ENCODE measurements at regions not wholly inside any gene's neighbourhood (a gene's known extent, or its start where the extent isn't known, plus 50 kb on each side); places are given as distances from the start of the nearest gene placed in this dataset.
A peak's percentile ranks its signal among the peaks of the same experiment; 100 is the strongest.

- ChIA-PET CTCF (no interaction called here), POLR2A (no interaction called here)
- Histone ChIP-seq H3K4me1 (ENCODE audit: control extremely low read depth in 1 of 4, control insufficient read depth in 4 of 4, insufficient read depth in 4 of 4, low read length in 3 of 4) (no peaks in the 10 kb centered on the region), H3K27me3 (replicated peaks in 2 of 5; ENCODE audit: control insufficient read depth in 4 of 5, insufficient read depth in 5 of 5, low read length in 4 of 5) (no peaks in the 10 kb centered on the region), H3K4me3 (ENCODE audit: control insufficient read depth in 1 of 7, extremely low read depth in 1 of 7, insufficient read depth in 4 of 7, low read depth in 2 of 7, low read length in 6 of 7) (no peak overlapping the region), H3K27ac (ENCODE audit: insufficient read depth in 1 of 2, low read depth in 1 of 2, low read length in 2 of 2, poor library complexity in 1 of 2, severe bottlenecking in 2 of 2) (no peak overlapping the region), H3K36me3 (ENCODE audit: control insufficient read depth in 4 of 4, insufficient read depth in 4 of 4, low read length in 3 of 4) (no peaks in the 10 kb centered on the region), H3K9me3 (ENCODE audit: control extremely low read depth in 1 of 5, control insufficient read depth in 4 of 5, insufficient read depth in 2 of 5, low read depth in 1 of 5, low read length in 4 of 5) (peaks cover 0 to 1% (median 0%) of the 10 kb centered on the region in 5 experiments)
- 100% methylated on average over 1 of the region's 2 CpGs for WGBS (ENCODE audit: insufficient coverage)
- DNase-seq: no peak
Observed at GRCh38 chr18:66742832-66743231, 138.9 kb upstream of the CDH19 start.

- 100% methylated on average over 1 of the region's 1 CpG for WGBS (ENCODE audit: insufficient coverage)
- no peaks in the 10 kb centered on the region for H3K36me3 ChIP-seq (ENCODE audit: control insufficient read depth in 4 of 4, insufficient read depth in 4 of 4, low read length in 3 of 4)
Observed at GRCh38 chr18:66735933-66736332, 132.0 kb upstream of the CDH19 start.

GRCh38 chr18:66734451-66734850 is 130.6 kb upstream of the CDH19 start:
- ChIA-PET CTCF (interaction anchor here (1.2 kb wide), 1 partner anchor 10 kb away, joined by 3 read pairs; no protein-coding TSS in a partner anchor), POLR2A (no interaction called here)
- Histone ChIP-seq H3K9me3 (ENCODE audit: control extremely low read depth in 1 of 5, control insufficient read depth in 4 of 5, insufficient read depth in 2 of 5, low read depth in 1 of 5, low read length in 4 of 5) (peaks cover 0 to 1% (median 0%) of the 10 kb centered on the region in 5 experiments), H3K27me3 (replicated peaks in 2 of 5; ENCODE audit: control insufficient read depth in 4 of 5, insufficient read depth in 5 of 5, low read length in 4 of 5) (no peaks in the 10 kb centered on the region), H3K4me1 (ENCODE audit: control extremely low read depth in 1 of 4, control insufficient read depth in 4 of 4, insufficient read depth in 4 of 4, low read length in 3 of 4) (no peaks in the 10 kb centered on the region), H3K4me3 (ENCODE audit: control insufficient read depth in 1 of 7, extremely low read depth in 1 of 7, insufficient read depth in 4 of 7, low read depth in 2 of 7, low read length in 6 of 7) (no peak overlapping the region), H3K36me3 (ENCODE audit: control insufficient read depth in 4 of 4, insufficient read depth in 4 of 4, low read length in 3 of 4) (no peaks in the 10 kb centered on the region), H3K27ac (ENCODE audit: insufficient read depth in 1 of 2, low read depth in 1 of 2, low read length in 2 of 2, poor library complexity in 1 of 2, severe bottlenecking in 2 of 2) (no peak overlapping the region)
- WGBS (ENCODE audit: insufficient coverage): 100% methylated on average over 2 of the region's 2 CpGs
- DNase-seq: no peak

More at GRCh38 chr18:66735933-66736332, 132.0 kb upstream of the CDH19 start:
- Histone ChIP-seq H3K4me3 (ENCODE audit: control insufficient read depth in 1 of 7, extremely low read depth in 1 of 7, insufficient read depth in 4 of 7, low read depth in 2 of 7, low read length in 6 of 7) (no peak overlapping the region), H3K27ac (ENCODE audit: insufficient read depth in 1 of 2, low read depth in 1 of 2, low read length in 2 of 2, poor library complexity in 1 of 2, severe bottlenecking in 2 of 2) (no peak overlapping the region), H3K9me3 (ENCODE audit: control extremely low read depth in 1 of 5, control insufficient read depth in 4 of 5, insufficient read depth in 2 of 5, low read depth in 1 of 5, low read length in 4 of 5) (peaks cover 0 to 1% (median 0%) of the 10 kb centered on the region in 5 experiments), H3K4me1 (ENCODE audit: control extremely low read depth in 1 of 4, control insufficient read depth in 4 of 4, insufficient read depth in 4 of 4, low read length in 3 of 4) (no peaks in the 10 kb centered on the region), H3K27me3 (replicated peaks in 2 of 5; ENCODE audit: control insufficient read depth in 4 of 5, insufficient read depth in 5 of 5, low read length in 4 of 5) (no peaks in the 10 kb centered on the region)
- DNase-seq: no peak
- CTCF ChIA-PET: no interaction called here
- POLR2A ChIA-PET: no interaction called here

GRCh38 chr18:66731890-66732289 is 128.0 kb upstream of the CDH19 start:
- DNase-seq: no peak
- Histone ChIP-seq H3K4me3 (ENCODE audit: control insufficient read depth in 1 of 7, extremely low read depth in 1 of 7, insufficient read depth in 4 of 7, low read depth in 2 of 7, low read length in 6 of 7) (no peak overlapping the region), H3K27ac (ENCODE audit: insufficient read depth in 1 of 2, low read depth in 1 of 2, low read length in 2 of 2, poor library complexity in 1 of 2, severe bottlenecking in 2 of 2) (no peak overlapping the region), H3K9me3 (ENCODE audit: control extremely low read depth in 1 of 5, control insufficient read depth in 4 of 5, insufficient read depth in 2 of 5, low read depth in 1 of 5, low read length in 4 of 5) (no peaks in the 10 kb centered on the region), H3K36me3 (ENCODE audit: control insufficient read depth in 4 of 4, insufficient read depth in 4 of 4, low read length in 3 of 4) (no peaks in the 10 kb centered on the region), H3K27me3 (replicated peaks in 2 of 5; ENCODE audit: control insufficient read depth in 4 of 5, insufficient read depth in 5 of 5, low read length in 4 of 5) (no peaks in the 10 kb centered on the region), H3K4me1 (ENCODE audit: control extremely low read depth in 1 of 4, control insufficient read depth in 4 of 4, insufficient read depth in 4 of 4, low read length in 3 of 4) (peaks cover 0 to 5% (median 0%) of the 10 kb centered on the region in 4 experiments)
- CTCF ChIA-PET: no interaction called here
- POLR2A ChIA-PET: no interaction called here

GRCh38 chr18:66729442-66730239 is 125.8 kb upstream of the CDH19 start:
- Histone ChIP-seq H3K4me3 (ENCODE audit: control insufficient read depth in 1 of 7, extremely low read depth in 1 of 7, insufficient read depth in 4 of 7, low read depth in 2 of 7, low read length in 6 of 7) (no peak overlapping the region), H3K27ac (ENCODE audit: insufficient read depth in 1 of 2, low read depth in 1 of 2, low read length in 2 of 2, poor library complexity in 1 of 2, severe bottlenecking in 2 of 2) (no peak overlapping the region), H3K27me3 (replicated peaks in 2 of 5; ENCODE audit: control insufficient read depth in 4 of 5, insufficient read depth in 5 of 5, low read length in 4 of 5) (no peaks in the 10 kb centered on the region), H3K4me1 (ENCODE audit: control extremely low read depth in 1 of 4, control insufficient read depth in 4 of 4, insufficient read depth in 4 of 4, low read length in 3 of 4) (peaks cover 0 to 5% (median 0%) of the 10 kb centered on the region in 4 experiments), H3K36me3 (ENCODE audit: control insufficient read depth in 4 of 4, insufficient read depth in 4 of 4, low read length in 3 of 4) (no peaks in the 10 kb centered on the region), H3K9me3 (ENCODE audit: control extremely low read depth in 1 of 5, control insufficient read depth in 4 of 5, insufficient read depth in 2 of 5, low read depth in 1 of 5, low read length in 4 of 5) (no peaks in the 10 kb centered on the region)
- 100% methylated on average over 1 of the region's 2 CpGs for WGBS (ENCODE audit: insufficient coverage)
- DNase-seq: no peak
- ChIA-PET POLR2A (no interaction called here), CTCF (no interaction called here)

GRCh38 chr18:66728951-66729350 is 125.1 kb upstream of the CDH19 start:
- H3K27me3 ChIP-seq (replicated peaks in 2 of 5; ENCODE audit: control insufficient read depth in 4 of 5, insufficient read depth in 5 of 5, low read length in 4 of 5): peaks cover 0 to 2% (median 0%) of the 10 kb centered on the region in 5 experiments

GRCh38 chr18:66727991-66728390 is 124.1 kb upstream of the CDH19 start:
- ChIA-PET POLR2A (no interaction called here), CTCF (no interaction called here)
- no peak overlapping the region for H3K4me3 ChIP-seq (ENCODE audit: control insufficient read depth in 1 of 7, extremely low read depth in 1 of 7, insufficient read depth in 4 of 7, low read depth in 2 of 7, low read length in 6 of 7)
- DNase-seq: peak; percentile 8 to 65 (median 56)
- no peaks in the 10 kb centered on the region for H3K36me3 ChIP-seq (ENCODE audit: control insufficient read depth in 4 of 4, insufficient read depth in 4 of 4, low read length in 3 of 4)
- WGBS (ENCODE audit: insufficient coverage): 80% methylated on average over 1 of the region's 1 CpG
- peaks cover 0 to 6% (median 0%) of the 10 kb centered on the region in 5 experiments for H3K27me3 ChIP-seq (replicated peaks in 2 of 5; ENCODE audit: control insufficient read depth in 4 of 5, insufficient read depth in 5 of 5, low read length in 4 of 5)
- H3K27ac ChIP-seq (ENCODE audit: insufficient read depth in 1 of 2, low read depth in 1 of 2, low read length in 2 of 2, poor library complexity in 1 of 2, severe bottlenecking in 2 of 2): no peak overlapping the region
- H3K9me3 ChIP-seq (ENCODE audit: control extremely low read depth in 1 of 5, control insufficient read depth in 4 of 5, insufficient read depth in 2 of 5, low read depth in 1 of 5, low read length in 4 of 5): no peaks in the 10 kb centered on the region
- peaks cover 0 to 5% (median 0%) of the 10 kb centered on the region in 4 experiments for H3K4me1 ChIP-seq (ENCODE audit: control extremely low read depth in 1 of 4, control insufficient read depth in 4 of 4, insufficient read depth in 4 of 4, low read length in 3 of 4)

More at GRCh38 chr18:66728951-66729350, 125.1 kb upstream of the CDH19 start:
- Histone ChIP-seq H3K4me1 (ENCODE audit: control extremely low read depth in 1 of 4, control insufficient read depth in 4 of 4, insufficient read depth in 4 of 4, low read length in 3 of 4) (peaks cover 0 to 5% (median 0%) of the 10 kb centered on the region in 4 experiments), H3K36me3 (ENCODE audit: control insufficient read depth in 4 of 4, insufficient read depth in 4 of 4, low read length in 3 of 4) (no peaks in the 10 kb centered on the region), H3K9me3 (ENCODE audit: control extremely low read depth in 1 of 5, control insufficient read depth in 4 of 5, insufficient read depth in 2 of 5, low read depth in 1 of 5, low read length in 4 of 5) (no peaks in the 10 kb centered on the region), H3K4me3 (ENCODE audit: control insufficient read depth in 1 of 7, extremely low read depth in 1 of 7, insufficient read depth in 4 of 7, low read depth in 2 of 7, low read length in 6 of 7) (no peak overlapping the region), H3K27ac (ENCODE audit: insufficient read depth in 1 of 2, low read depth in 1 of 2, low read length in 2 of 2, poor library complexity in 1 of 2, severe bottlenecking in 2 of 2) (no peak overlapping the region)
- WGBS (ENCODE audit: insufficient coverage): 95% methylated on average over 5 of the region's 5 CpGs
- CTCF ChIA-PET: no interaction called here
- no peak for DNase-seq
- POLR2A ChIA-PET: no interaction called here
